Esophagus squamous epithelium (tissue), 5 donors: ENCODE measurements at regions not wholly inside any gene's neighbourhood (a gene's known extent, or its start where the extent isn't known, plus 50 kb on each side); places are given as distances from the start of the nearest gene placed in this dataset.

Experiments used
- DNase-seq: peaks from one replicate; lab custom pipeline; 2025; lab: John Stamatoyannopoulos, UW
- H3K27ac ChIP-seq, 4 donors: fragments of 200-600 bp; sonication (generic); one replicate each; pipeline ENCODE4 v1.5.1; 2016 to 2019; ENCODE audit warnings: mild to moderate bottlenecking in 1 of 4
- H3K27me3 ChIP-seq, 4 donors: fragments of 200-600 bp; sonication (generic); 1 replicate in 3 of 4; 2 replicates in 1 of 4; pipeline versions ENCODE4 v1.5.1 to v1.6.0; 2017 to 2021; ENCODE audit warnings: antibody characterized with exemption in 1 of 4
- H3K36me3 ChIP-seq, 3 donors: fragments of 200-600 bp; sonication (generic); one replicate each; pipeline ENCODE4 v1.5.1; 2016 to 2019
- H3K4me1 ChIP-seq, 3 donors: fragments of 200-600 bp; sonication (generic); one replicate each; pipeline ENCODE4 v1.5.1; 2017 to 2019
- H3K4me3 ChIP-seq, 4 donors: fragments of 200-600 bp; sonication (generic); 1 replicate in 3 of 4; 2 replicates in 1 of 4; pipeline ENCODE4 v1.5.1; 2016 to 2019; ENCODE audit warnings: mild to moderate bottlenecking in 2 of 4, moderate library complexity in 1 of 4
- H3K9me3 ChIP-seq, 3 donors: fragments of 200-600 bp; sonication (generic); one replicate each; pipeline ENCODE4 v1.5.1; 2016 to 2019
- CTCF ChIP-seq, 6 experiments: fragments of 450-650 bp in 4 of 6; fragments of 200-600 bp in 2 of 6; sonication (generic) in 2 of 6; IDR thresholded peaks; one replicate each; pipeline ENCODE4 v1.5.1; 2016 to 2019; ENCODE audit warnings: antibody characterized with exemption in 6 of 6, mild to moderate bottlenecking in 4 of 6, moderate library complexity in 4 of 6
- POLR2A ChIP-seq, 4 donors: fragments of 450-650 bp; IDR thresholded peaks; one replicate each; pipeline ENCODE4 v1.6.1; 2017; ENCODE audit warnings: antibody characterized with exemption in 4 of 4, mild to moderate bottlenecking in 4 of 4, moderate library complexity in 3 of 4
- WGBS, 2 donors: methylation state at CpG; one replicate each; pipeline ENCODE4 v1.1.5; 2018; 5-methylcytosine and 5-hydroxymethylcytosine counted together
- intact Hi-C: fragments of 100-400 bp; cut with DNase I; formaldehyde crosslinking; loops from one replicate; pipeline ENCODE4 v1.15.0; 2022
- donor health status: DM: yes; HTN: yes; CAD: no.

- Histone ChIP-seq H3K9me3 (no peaks in the 10 kb centered on the region), H3K4me1 (peaks cover 0 to 19% (median 0%) of the 10 kb centered on the region in 3 donors), H3K4me3 (no peak overlapping the region), H3K36me3 (no peaks in the 10 kb centered on the region), H3K27ac (no peak overlapping the region), H3K27me3 (peaks cover 0 to 58% (median 0%) of the 10 kb centered on the region in 4 donors)
- no peak for DNase-seq
- WGBS, 2 donors = 88 to 95% methylated on average over 4 to 5 of the region's 5 CpGs
- intact Hi-C loops = no loop called here
- TF ChIP-seq POLR2A (IDR thresholded peaks at IDR 0.05) = no peak
- no peak for TF ChIP-seq CTCF (IDR thresholded peaks at IDR 0.05)
These were observed 404.9 kb upstream of the TNRC6C start for GRCh38 chr17:77553459-77554066.

GRCh38 chr17:77555121-77555591, 403.3 kb upstream of the TNRC6C start:
- Histone ChIP-seq H3K27ac (no peak overlapping the region), H3K9me3 (no peaks in the 10 kb centered on the region), H3K36me3 (no peaks in the 10 kb centered on the region), H3K27me3 (peaks cover 0 to 69% (median 0%) of the 10 kb centered on the region in 4 donors), H3K4me1 (peaks cover 0 to 19% (median 0%) of the 10 kb centered on the region in 3 donors), H3K4me3 (no peak overlapping the region)
- TF ChIP-seq POLR2A (IDR thresholded peaks at IDR 0.05) (no peak), CTCF (IDR thresholded peaks at IDR 0.05) (no peak)
- WGBS, 2 donors = 73 to 75% methylated on average over 5 to 12 of the region's 16 CpGs
- no peak for DNase-seq
- intact Hi-C loops = no loop called here

GRCh38 chr17:77555741-77556291, 402.7 kb upstream of the TNRC6C start:
- 15 to 23% methylated on average over 8 of the region's 11 CpGs for WGBS, 2 donors
- TF ChIP-seq CTCF (IDR thresholded peaks at IDR 0.05) = no peak
- TF ChIP-seq POLR2A (IDR thresholded peaks at IDR 0.05) = no peak

GRCh38 chr17:77556383-77557061, 402.0 kb upstream of the TNRC6C start:
- Histone ChIP-seq H3K9me3 (no peaks in the 10 kb centered on the region), H3K4me1 (peaks cover 0 to 19% (median 0%) of the 10 kb centered on the region in 3 donors), H3K4me3 (no peak overlapping the region), H3K27ac (no peak overlapping the region), H3K36me3 (no peaks in the 10 kb centered on the region), H3K27me3 (peaks cover 0 to 68% (median 0%) of the 10 kb centered on the region in 4 donors)
- TF ChIP-seq CTCF (IDR thresholded peaks at IDR 0.05) = no peak
- intact Hi-C loops = no loop called here
- DNase-seq = no peak
- WGBS, 2 donors = 70 to 85% methylated on average over 8 to 11 of the region's 14 CpGs

More at GRCh38 chr17:77555741-77556291, 402.7 kb upstream of the TNRC6C start:
- Histone ChIP-seq H3K4me3 (no peak overlapping the region), H3K9me3 (no peaks in the 10 kb centered on the region), H3K4me1 (peaks cover 0 to 19% (median 0%) of the 10 kb centered on the region in 3 donors), H3K36me3 (no peaks in the 10 kb centered on the region), H3K27me3 (peaks cover 0 to 70% (median 0%) of the 10 kb centered on the region in 4 donors), H3K27ac (no peak overlapping the region)
- intact Hi-C loops = no loop called here
- DNase-seq = no peak
